Neural cell (in vitro differentiated cells): ENCODE measurements at regions not wholly inside any gene's neighbourhood (a gene's known extent, or its start where the extent isn't known, plus 50 kb on each side); places are given as distances from the start of the nearest gene placed in this dataset.

ENCODE experiments used
- CTCF ChIP-seq: fragments of 450-650 bp; IDR thresholded peaks from 2 replicates; pipeline ENCODE4 v1.5.1; 2014; ENCODE audit warnings: antibody characterized with exemption, mild to moderate bottlenecking, moderate library complexity; ENCODE audit not compliant: poor library complexity, severe bottlenecking
- MXI1 ChIP-seq: fragments of 450-650 bp; conservative IDR thresholded peaks from 2 replicates; pipeline ENCODE4 v1.6.1; 2014; ENCODE audit warnings: antibody characterized with exemption, mild to moderate bottlenecking; ENCODE audit not compliant: poor library complexity, severe bottlenecking

GRCh38 chr3:78421247-78421966, 1346.4 kb downstream of the ROBO1 start:
- TF ChIP-seq CTCF (no peak), MXI1 (no peak)
